AML-193 (cell line): ENCODE measurements at regions not wholly inside any gene's neighbourhood (a gene's known extent, or its start where the extent isn't known, plus 50 kb on each side); places are given as distances from the start of the nearest gene placed in this dataset.

Experiments
- DNase-seq, 2 experiments: peaks; one replicate each; lab custom pipeline; 2025; lab: John Stamatoyannopoulos, UW

DNA sequence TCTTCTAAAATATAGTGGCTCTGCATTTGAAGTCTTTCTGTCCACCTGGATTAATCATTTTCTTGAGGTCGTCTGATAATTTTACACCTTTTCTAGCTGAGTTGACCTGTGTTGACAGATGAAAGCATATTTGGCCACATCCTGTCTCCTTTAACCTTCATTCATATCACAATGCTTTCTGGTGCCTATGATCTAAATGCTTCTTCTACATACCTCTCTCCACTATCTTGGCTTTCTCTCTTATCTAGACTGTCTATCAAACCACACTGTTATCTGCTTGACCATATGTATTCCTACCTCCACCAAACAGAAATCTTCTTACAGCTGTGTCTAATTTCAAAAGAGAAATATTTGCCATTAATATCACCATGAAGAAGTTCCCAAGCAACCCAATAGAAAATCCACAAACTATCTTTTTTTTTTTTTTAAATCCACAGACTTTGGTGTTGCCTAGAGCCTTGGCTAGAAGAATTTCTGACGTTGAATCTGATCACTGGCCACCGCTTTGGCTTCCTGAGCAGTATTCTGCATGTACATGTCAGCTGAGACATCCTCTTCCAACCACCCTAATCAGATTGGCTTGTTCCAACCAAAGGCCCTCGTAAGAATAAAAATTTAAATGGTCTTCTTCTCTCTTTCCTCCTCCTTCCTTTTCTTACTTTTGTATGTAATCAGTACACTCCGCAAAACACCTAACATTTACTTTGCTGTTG, 66.3 kb upstream of the SP4 start:
- no peak for DNase-seq

DNA sequence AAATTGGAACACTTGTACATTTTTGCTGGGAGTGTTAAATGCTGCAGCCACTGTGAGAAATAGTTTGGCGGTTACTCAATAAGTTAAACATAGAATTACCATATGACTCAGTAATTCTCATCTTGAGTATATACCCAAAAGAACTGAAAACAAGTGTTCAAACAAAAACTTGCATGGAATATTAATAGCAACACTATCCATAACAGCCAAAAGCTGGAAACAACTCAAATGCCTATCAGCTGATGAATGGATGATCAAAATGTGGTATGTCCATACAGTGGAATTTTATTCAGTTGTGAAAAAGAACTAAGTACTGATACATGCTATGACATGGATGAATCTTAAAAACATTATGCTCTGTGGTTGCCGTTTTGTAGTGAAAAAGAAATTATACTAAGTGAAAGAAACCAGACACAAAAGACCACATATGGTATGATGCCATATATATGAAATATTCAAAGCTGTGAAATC, 63.0 kb upstream of the SP4 start:
- no peak for DNase-seq

DNA sequence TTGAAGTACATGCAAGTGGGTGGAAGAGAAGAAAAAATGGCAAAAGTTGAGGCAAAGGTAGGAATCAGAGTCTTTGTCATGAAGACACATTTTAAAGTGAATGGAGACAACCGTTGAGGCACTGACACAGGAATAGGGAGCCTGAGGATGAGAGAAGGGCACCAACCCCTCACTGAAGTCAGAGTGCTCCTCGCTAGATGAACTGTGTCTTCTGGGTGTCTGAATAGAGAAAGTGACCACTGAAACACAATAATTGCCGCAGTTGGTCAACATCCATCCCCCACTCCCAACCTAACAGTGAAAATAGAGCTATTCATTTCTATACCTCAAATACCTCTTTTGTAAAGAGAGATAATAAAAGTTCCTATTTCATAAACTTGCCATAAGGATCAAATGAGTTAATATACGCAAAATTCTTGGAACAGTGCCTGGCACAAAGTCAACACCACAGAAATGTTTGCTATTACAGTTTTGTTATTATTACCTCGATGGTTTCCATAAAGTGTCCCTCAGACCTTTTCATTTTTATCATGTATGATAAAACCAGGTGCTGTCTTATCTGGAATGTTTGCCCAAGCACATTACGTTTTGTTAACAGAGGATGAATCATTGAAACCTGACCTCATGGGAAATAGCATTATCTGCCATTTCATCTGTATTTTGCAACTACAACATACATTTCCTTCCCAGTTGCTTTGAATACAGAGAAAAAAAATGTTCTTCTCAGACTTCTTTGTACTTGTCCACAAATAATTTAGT, 61.8 kb upstream of the SP4 start:
- peak; percentile 10 to 36 for DNase-seq

DNA sequence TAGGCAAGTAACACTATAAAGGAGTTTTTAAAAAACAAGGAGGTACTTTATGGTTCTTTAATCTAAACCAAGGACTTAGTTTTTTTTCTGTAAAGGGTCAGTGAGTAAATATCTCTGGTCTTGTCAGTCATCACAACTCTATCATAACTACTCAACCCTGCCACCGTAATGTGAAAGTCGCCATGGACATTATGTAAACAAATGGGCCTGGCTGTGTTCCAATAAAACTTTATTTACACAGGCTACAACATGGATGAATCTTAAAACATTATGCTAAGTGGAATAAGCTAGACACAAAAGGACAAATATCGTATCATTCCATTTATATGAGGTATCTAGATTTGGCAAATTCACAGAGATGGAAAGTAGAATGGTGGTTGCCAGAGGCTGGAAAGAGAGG, 60.8 kb upstream of the SP4 start:
- DNase-seq, result no peak

DNA sequence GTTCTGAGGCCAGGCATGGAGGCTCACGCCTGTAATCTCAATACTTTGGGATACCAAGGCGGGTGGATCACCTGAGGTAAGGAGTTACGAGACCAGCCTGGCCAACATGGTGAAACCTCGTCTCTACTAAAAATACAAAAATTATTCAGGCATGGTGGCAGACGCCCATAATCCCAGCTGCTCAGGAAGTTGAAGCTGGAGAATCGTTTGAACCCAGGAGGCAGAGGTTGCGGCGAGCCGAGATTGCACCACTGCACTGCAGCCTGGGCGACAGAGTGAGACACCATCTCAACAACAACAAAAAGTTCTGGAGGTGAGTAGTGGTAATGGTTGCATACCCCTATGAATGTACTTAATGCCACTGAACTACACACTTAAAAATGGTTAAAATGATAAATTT, 60.3 kb upstream of the SP4 start:
- DNase-seq, result no peak

DNA sequence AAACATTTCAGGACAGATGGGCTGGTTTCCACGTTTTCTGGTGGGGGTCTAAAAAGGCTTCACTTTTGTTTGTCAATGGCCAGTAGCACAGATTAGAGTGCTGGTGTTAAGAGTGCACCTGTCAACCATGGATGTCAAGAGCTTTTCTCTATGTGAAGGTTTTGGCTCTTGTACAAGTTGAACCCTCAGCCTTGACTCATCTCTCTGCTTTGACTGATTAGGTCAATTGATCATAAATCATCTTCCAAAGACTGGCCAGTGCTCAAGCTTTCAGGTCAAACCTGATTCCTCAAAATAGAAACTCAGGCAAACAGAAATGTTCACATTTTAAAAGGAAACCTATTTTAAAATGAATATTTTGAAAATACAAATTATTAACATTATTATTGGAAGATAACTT, 59.6 kb upstream of the SP4 start:
- no peak for DNase-seq

DNA sequence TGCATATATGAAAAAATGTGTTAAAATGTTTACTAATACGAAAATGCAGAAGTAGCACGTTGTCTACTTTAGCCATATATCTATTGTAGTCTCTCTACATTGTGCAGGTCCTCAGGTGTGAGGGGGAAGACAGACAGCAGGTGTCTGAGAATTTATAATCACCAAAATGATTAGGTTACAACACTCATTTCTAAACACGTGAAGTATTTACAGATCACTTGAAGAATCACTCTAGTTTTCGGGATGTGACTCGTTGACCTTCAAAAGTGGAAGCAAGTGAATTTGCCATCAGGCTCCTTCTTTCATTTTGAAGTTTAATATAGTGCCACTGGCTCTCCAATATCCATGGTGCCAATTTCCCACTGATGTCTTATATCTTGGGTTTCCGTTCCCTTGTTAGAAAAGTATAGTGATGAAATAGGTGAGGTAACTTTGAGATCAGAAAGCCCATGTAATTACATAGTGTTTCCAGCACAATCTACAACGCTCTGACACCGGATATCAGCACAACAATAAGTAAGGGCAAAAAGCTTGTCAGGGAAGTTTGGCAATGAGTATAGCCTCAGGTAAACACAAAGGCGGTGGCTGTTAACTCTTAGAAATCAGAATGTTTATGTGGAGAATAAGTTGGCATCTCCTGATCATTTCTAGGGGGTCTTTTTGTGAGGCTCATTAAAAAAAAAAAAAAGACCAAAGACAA, 57.5 kb upstream of the SP4 start:
- no peak for DNase-seq

DNA sequence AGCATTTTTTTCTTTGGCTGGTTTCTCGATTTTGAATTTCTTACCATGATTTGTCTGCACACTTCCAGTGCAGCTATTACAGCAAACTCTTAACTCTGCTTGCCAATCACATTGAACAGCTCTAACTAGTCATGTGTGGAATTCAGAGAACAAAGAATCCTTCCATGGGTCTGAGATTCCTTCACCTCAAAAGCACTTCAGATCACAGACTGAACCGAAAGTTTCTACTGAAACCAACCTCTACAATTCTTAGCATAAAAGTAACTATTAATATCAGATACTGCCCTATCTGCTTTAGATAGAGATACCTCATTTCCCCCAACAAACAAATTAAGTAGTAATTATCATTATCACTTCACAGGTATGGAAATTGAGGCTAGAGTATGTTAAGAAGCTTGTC, 56.5 kb upstream of the SP4 start:
- DNase-seq, result no peak

DNA sequence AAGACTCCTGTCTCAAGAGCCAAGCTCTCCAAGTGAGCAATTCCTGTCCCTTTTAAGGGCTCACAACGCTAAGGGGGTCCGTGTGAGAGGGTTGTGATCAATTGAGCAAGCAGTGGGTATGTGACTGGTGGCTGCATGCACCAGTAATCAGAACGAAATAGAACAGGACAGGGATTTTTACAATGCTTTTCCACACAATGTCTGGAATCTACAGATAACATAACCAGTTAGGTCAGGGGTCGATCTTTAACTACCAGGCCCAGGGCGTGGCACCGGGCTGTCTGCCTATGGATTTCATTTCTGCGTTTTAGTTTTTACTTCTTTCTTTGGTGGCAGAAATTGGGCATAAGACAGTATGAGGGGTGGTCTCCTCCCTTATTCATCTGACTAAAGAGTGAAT, 54.9 kb upstream of the SP4 start:
- no peak for DNase-seq

DNA sequence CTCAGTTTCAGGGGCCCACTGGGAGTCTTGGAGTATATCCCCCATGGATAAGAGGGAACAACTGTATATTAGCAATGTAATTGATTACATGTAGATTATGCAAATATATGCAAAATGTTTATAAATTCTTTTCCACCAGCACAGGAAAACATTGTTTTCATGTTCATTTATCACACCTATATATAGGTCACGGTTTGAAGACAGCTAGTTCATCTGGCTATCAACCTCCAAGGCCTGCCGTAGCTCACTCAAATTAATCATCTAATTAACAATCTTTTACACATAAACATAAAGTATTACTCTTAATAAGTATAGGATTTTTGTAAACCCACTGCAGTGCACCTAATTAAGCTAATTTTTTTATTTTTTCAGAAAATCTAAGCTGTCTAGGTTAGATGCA, 53.7 kb upstream of the SP4 start:
- no peak for DNase-seq

DNA sequence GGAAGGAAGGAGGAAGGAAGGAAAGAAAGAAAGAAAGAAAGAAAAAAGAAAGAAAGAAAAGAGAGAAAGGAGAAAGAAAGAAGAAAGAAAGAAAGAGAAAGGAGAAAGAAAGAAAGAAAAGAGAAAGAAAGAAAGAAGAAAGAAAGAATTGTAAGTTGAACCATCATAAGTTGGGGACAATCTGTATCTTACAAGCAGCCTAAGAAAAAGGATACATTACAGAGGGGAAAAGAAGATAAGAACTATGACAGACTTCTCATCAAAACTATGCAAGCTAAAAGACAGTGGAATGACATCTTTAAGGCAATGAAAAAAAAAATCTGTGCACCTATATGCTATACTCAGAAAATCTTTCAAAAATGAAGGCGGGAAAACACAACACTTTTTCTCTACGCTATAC, 50.3 kb upstream of the SP4 start:
- DNase-seq, result no peak
